PC-3 (cell line): ENCODE measurements at regions not wholly inside any gene's neighbourhood (a gene's known extent, or its start where the extent isn't known, plus 50 kb on each side); places are given as distances from the start of the nearest gene placed in this dataset.

Source experiments
- ATAC-seq: fragments of 200-7000 bp; cut with Tn5 transposase; 2 replicates; pipeline ENCODE4 v1.9.1; 2020; ENCODE audit warnings: mild to moderate bottlenecking, moderate library complexity
- BruUV-seq: library from RNA; stranded (reverse); fragments of 400-500 nt; replicated peaks from 2 replicates; lab custom pipeline; 2021; lab: Mats Ljungman, UMichigan
- CTCF ChIA-PET: fragments of 300-600 bp; sonication (Branson Sonifier 250); formaldehyde crosslinking; loops from one replicate; lab custom pipeline; 2022; ENCODE audit warnings: antibody characterized with exemption; lab: Charles Lee
- POLR2A ChIA-PET: fragments of 300-600 bp; sonication (Branson Sonifier 250); formaldehyde crosslinking; loops from one replicate; lab custom pipeline; 2022; ENCODE audit warnings: antibody characterized with exemption; ENCODE audit not compliant: unreplicated experiment; lab: Charles Lee
- DNase-seq: peaks from one replicate; pipeline ENCODE4 v3.0.0-alpha.2; 2015
- H2AFZ ChIP-seq: fragments of 300-600 bp; sonication (generic); 2 replicates; pipeline ENCODE4 v1.6.0; 2016; ENCODE audit warnings: antibody characterized with exemption, low read length
- H3F3A ChIP-seq: fragments of 300-600 bp; sonication (generic); one replicate; pipeline ENCODE4 v1.6.0; 2017; ENCODE audit warnings: antibody characterized with exemption, low read length, control low read depth, mild to moderate bottlenecking; ENCODE audit not compliant: unreplicated experiment
- H3K27ac ChIP-seq: fragments of 300-600 bp; sonication (generic); 2 replicates; pipeline ENCODE4 v1.5.1; 2016; ENCODE audit warnings: mild to moderate bottlenecking, low read length
- H3K27me3 ChIP-seq: fragments of 300-600 bp; sonication (generic); 2 replicates; pipeline ENCODE4 v1.6.1; 2016; ENCODE audit warnings: low read length, mixed read lengths
- H3K36me3 ChIP-seq: fragments of 300-600 bp; sonication (generic); 2 replicates; pipeline ENCODE4 v1.6.1; 2016; ENCODE audit warnings: low read depth, mixed run types, low read length, mixed read lengths
- H3K4me1 ChIP-seq: fragments of 300-600 bp; sonication (generic); 2 replicates; pipeline ENCODE4 v1.5.1; 2016; ENCODE audit warnings: low read length; ENCODE audit not compliant: insufficient read depth
- H3K4me2 ChIP-seq: fragments of 300-600 bp; sonication (generic); 2 replicates; pipeline ENCODE4 v1.6.0; 2016; ENCODE audit warnings: low read length
- H3K4me3 ChIP-seq: fragments of 300-600 bp; sonication (generic); 2 replicates; pipeline ENCODE4 v1.5.1; 2016; ENCODE audit warnings: mild to moderate bottlenecking, low read length, mixed read lengths
- H3K79me2 ChIP-seq: fragments of 300-600 bp; sonication (generic); 2 replicates; pipeline ENCODE4 v1.6.1; 2017; ENCODE audit warnings: low read length, mixed read lengths
- H3K9ac ChIP-seq: fragments of 300-600 bp; sonication (generic); 2 replicates; pipeline ENCODE4 v1.6.0; 2016; ENCODE audit warnings: mild to moderate bottlenecking, low read length
- H3K9me2 ChIP-seq: fragments of 300-600 bp; sonication (generic); replicated peaks from 2 replicates; pipeline ENCODE4 v1.6.1; 2016; ENCODE audit warnings: mixed run types, low read length, mixed read lengths
- H3K9me3 ChIP-seq: fragments of 300-600 bp; sonication (generic); 2 replicates; pipeline ENCODE4 v1.6.1; 2016; ENCODE audit warnings: low read length, mixed read lengths
- H4K20me1 ChIP-seq: fragments of 300-600 bp; sonication (generic); 2 replicates; pipeline ENCODE4 v1.6.1; 2016; ENCODE audit warnings: low read length, mixed read lengths
- CTCF ChIP-seq: fragments of 300-600 bp; sonication (generic); conservative IDR thresholded peaks from 2 replicates; pipeline ENCODE4 v1.5.1; 2017; ENCODE audit warnings: antibody characterized with exemption, low read depth, mild to moderate bottlenecking, low read length
- EZH2 ChIP-seq: fragments of 300-600 bp; sonication (generic); IDR thresholded peaks from one replicate; pipeline ENCODE4 v1.6.1; 2017; ENCODE audit warnings: antibody characterized with exemption, mild to moderate bottlenecking, low read length; ENCODE audit not compliant: unreplicated experiment
- EZH2phosphoT487 ChIP-seq: fragments of 300-600 bp; sonication (generic); IDR thresholded peaks from 2 replicates; pipeline ENCODE4 v1.6.1; 2018; ENCODE audit warnings: mild to moderate bottlenecking, antibody characterized with exemption, low read length, borderline replicate concordance
- intact Hi-C: fragments of 100-400 bp; cut with micrococcal nuclease; formaldehyde crosslinking; loops from 2 replicates; pipeline ENCODE4 v1.9.0; 2023

GRCh38 chr1:102107441-102107840 lies 110.7 kb upstream of the OLFM3 start:
- TF ChIP-seq CTCF, result no peak
- TF ChIP-seq EZH2phosphoT487, result no peak
- no peak for TF ChIP-seq EZH2
- CTCF ChIA-PET, result no interaction called here
- BruUV-seq, result no TSS peak

GRCh38 chr1:102105931-102106550 lies 109.3 kb upstream of the OLFM3 start:
- H2AFZ ChIP-seq, result no peak overlapping the region
- no peaks in the 10 kb centered on the region for H3K4me1 ChIP-seq
- H3K27me3 ChIP-seq, result no peaks in the 10 kb centered on the region
- no peak overlapping the region for H3K27ac ChIP-seq
- no TSS peak for BruUV-seq
- POLR2A ChIA-PET, result no interaction called here
- no peak overlapping the region for H3K4me2 ChIP-seq
- H3K36me3 ChIP-seq, result no peaks in the 10 kb centered on the region
- no peaks in the 10 kb centered on the region for H4K20me1 ChIP-seq
- no peak overlapping the region for H3K4me3 ChIP-seq
- no peaks in the 10 kb centered on the region for H3K9me2 ChIP-seq
- DNase-seq, result no peak
- no peaks in the 10 kb centered on the region for H3F3A ChIP-seq
- CTCF ChIA-PET, result no interaction called here
- H3K9ac ChIP-seq, result no peak overlapping the region
- ATAC-seq, result no peak
- no peaks in the 10 kb centered on the region for H3K79me2 ChIP-seq
- no peak for TF ChIP-seq EZH2phosphoT487
- no peaks in the 10 kb centered on the region for H3K9me3 ChIP-seq
- intact Hi-C loops, result no loop called here

More at GRCh38 chr1:102107441-102107840, 110.7 kb upstream of the OLFM3 start:
- Histone ChIP-seq H3F3A (no peaks in the 10 kb centered on the region), H3K9me2 (no peaks in the 10 kb centered on the region), H3K4me1 (no peaks in the 10 kb centered on the region), H4K20me1 (no peaks in the 10 kb centered on the region), H3K27ac (no peak overlapping the region), H3K9ac (no peak overlapping the region), H3K36me3 (no peaks in the 10 kb centered on the region), H3K79me2 (no peaks in the 10 kb centered on the region), H3K27me3 (no peaks in the 10 kb centered on the region), H3K9me3 (no peaks in the 10 kb centered on the region), H3K4me2 (no peak overlapping the region), H3K4me3 (no peak overlapping the region), H2AFZ (no peak overlapping the region)
- POLR2A ChIA-PET, result no interaction called here
- intact Hi-C loops, result no loop called here
- no peak for DNase-seq
- ATAC-seq, result no peak

GRCh38 chr1:102103646-102104045 lies 106.9 kb upstream of the OLFM3 start:
- peaks cover 6% of the 10 kb centered on the region for H3K4me1 ChIP-seq
- no peak overlapping the region for H2AFZ ChIP-seq
- no peaks in the 10 kb centered on the region for H3K9me2 ChIP-seq
- no peak for ATAC-seq
- TF ChIP-seq EZH2 (no peak), EZH2phosphoT487 (no peak), CTCF (no peak)
- POLR2A ChIA-PET, result no interaction called here
- no peaks in the 10 kb centered on the region for H3K27me3 ChIP-seq
- no peak overlapping the region for H3K4me3 ChIP-seq
- H3K36me3 ChIP-seq, result no peaks in the 10 kb centered on the region
- H3K79me2 ChIP-seq, result no peaks in the 10 kb centered on the region
- H3F3A ChIP-seq, result no peaks in the 10 kb centered on the region
- no peak overlapping the region for H3K27ac ChIP-seq
- no peak overlapping the region for H3K4me2 ChIP-seq
- DNase-seq, result no peak
- no TSS peak for BruUV-seq
- no peak overlapping the region for H3K9ac ChIP-seq
- no peaks in the 10 kb centered on the region for H3K9me3 ChIP-seq
- CTCF ChIA-PET, result no interaction called here
- no peaks in the 10 kb centered on the region for H4K20me1 ChIP-seq
- intact Hi-C loops, result no loop called here
